ENCODE measurements at regions not wholly inside any gene's neighbourhood (a gene's known extent, or its start where the extent isn't known, plus 50 kb on each side); places are given as distances from the start of the nearest gene placed in this dataset.
"Not testable (repeated sequence)": the region's sequence is repeated elsewhere in the genome, so short reads cannot be mapped to it uniquely, and the experiment has no call there.

DNA sequence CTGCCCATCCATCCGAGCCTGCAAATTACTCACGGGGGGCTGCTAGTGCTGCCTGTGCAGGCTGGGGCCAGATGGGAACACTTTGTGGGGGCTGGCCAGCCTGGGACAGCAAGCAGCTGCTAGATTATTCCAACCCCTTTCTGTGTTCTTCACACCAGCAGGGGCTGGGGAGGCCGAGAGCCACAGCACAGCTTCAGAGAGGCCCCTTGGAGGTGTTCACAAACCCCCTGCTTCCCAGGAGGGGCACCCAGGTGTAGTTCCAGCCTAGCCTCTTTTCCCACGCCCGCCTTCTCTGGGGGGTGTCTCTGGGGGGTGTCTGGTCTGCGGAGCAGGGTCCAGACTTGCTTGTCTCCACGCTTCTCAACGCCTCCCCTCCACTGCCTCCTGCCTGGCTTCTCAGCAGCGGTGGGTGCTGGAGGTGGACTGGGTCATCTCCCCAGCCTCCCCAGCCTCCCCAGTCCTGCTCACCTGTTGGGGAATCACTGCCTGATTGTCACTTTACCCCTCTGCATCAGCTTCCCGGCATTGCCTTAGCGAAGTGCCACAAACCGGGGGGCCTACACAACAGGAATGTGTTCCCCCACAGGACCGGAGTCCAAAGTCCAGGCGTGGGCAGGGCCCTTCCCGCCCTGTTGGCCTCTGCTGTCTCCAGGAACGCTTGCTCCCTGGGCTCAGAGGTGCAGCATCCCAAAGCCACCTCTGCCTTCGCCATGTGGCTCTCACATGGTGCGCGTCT lies 74.0 kb upstream of the EN2 start:
- H3K4me3 ChIP-seq (ENCODE audit: low read depth, low read length) = no peak overlapping the region
- TF ChIP-seq, protein P1, sequence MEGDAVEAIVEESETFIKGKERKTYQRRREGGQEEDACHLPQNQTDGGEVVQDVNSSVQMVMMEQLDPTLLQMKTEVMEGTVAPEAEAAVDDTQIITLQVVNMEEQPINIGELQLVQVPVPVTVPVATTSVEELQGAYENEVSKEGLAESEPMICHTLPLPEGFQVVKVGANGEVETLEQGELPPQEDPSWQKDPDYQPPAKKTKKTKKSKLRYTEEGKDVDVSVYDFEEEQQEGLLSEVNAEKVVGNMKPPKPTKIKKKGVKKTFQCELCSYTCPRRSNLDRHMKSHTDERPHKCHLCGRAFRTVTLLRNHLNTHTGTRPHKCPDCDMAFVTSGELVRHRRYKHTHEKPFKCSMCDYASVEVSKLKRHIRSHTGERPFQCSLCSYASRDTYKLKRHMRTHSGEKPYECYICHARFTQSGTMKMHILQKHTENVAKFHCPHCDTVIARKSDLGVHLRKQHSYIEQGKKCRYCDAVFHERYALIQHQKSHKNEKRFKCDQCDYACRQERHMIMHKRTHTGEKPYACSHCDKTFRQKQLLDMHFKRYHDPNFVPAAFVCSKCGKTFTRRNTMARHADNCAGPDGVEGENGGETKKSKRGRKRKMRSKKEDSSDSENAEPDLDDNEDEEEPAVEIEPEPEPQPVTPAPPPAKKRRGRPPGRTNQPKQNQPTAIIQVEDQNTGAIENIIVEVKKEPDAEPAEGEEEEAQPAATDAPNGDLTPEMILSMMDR (IDR thresholded peaks at IDR 0.05; ENCODE audit: borderline replicate concordance, insufficient read depth, low read depth, low read length) = no peak

DNA sequence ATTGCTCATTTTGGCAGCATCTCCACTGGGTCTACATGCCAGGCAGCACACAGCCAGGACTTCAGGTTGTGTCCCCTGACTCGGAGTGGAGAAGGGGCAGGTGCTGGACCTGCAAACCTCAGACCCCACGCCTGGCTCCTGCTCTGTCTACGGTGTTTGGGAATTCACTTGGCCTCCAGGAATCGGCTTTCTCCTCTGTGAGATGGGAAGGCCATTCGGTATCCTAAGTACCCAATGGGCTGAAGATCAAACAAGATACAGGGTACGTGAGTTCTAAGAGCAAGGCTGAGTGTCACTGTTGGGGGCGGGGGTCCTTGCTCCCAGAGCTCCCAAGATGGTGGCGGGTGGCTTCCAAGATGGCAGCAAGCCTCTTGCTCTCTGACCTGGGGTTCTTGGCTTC lies 73.2 kb upstream of the EN2 start:
- H3K4me3 ChIP-seq (ENCODE audit: low read depth, low read length) = no peak overlapping the region
- TF ChIP-seq, protein P1 (IDR thresholded peaks at IDR 0.05; ENCODE audit: borderline replicate concordance, insufficient read depth, low read depth, low read length) = no peak

DNA sequence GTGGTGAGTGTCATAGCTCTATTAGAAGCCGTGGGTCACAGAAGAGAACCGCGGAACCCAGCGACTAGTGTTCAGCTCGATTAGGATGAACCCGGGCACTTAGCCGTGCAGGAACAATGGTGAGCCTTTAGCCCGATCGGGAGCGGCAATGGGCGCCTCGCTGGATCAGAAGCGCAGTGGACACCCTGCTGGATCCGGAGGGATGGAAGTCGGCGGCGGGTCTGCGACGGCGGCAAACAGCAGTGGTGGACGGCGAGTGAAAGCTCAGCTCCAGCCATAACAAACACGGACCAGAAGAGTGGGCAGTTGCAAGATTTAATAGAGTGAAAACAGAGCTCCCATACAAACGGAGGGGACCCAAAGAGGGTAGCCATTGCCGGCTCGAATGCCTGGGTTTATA lies 72.7 kb upstream of the EN2 start:
- H3K4me3 ChIP-seq (ENCODE audit: low read depth, low read length) = not testable (repeated sequence)

DNA sequence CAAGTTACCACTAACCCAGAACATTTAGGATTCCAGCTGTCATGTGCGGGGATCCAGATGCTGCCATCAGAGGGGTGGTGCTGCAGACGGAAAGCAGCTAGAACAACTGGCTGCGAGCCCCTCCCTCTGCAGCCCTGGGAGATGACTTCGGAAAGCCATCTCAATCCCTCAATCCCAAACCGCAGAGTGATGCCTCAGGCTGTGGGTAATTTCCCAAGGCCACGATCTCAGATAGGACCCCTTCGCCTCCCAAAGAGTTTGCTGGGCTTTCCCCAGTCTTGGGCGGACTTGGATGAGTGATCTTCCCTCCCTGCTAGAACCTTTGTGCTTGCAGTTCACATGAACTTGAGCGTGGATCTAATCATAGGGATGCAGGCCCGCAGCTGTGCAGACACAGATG lies 71.3 kb upstream of the EN2 start:
- H3K4me3 ChIP-seq (ENCODE audit: low read depth, low read length) = no peak overlapping the region

DNA sequence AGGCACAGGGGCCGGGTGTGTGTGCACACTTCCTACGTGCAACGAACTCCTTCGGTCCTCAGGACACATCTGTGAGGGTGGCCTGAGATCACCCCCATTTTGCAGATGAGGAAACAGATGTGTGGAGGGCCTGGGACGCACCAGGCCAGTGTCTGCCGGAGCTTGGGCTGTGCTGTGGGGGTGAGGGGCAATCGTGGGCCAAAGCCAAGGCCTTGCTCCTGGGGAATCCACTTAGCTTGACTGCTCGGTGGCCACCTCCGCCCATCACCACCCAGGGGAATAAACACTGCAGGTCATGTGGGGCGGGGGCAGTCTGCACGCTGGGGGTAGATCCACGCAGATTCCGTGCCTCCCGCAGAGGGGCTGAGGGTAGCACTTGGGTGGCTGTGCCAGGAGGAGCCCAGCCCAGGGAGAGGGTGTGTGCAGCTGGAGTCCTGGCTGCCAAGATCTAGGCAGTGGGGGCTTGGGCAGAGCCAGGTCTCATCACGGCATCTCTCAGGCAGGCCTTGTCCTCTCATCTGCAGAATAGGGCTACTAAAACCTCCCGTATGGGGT lies 70.8 kb upstream of the EN2 start:
- H3K4me3 ChIP-seq (ENCODE audit: low read depth, low read length) = no peak overlapping the region

More for the DNA sequence above, 71.3 kb upstream of the EN2 start:
- TF ChIP-seq, protein P1 (IDR thresholded peaks at IDR 0.05; ENCODE audit: borderline replicate concordance, insufficient read depth, low read depth, low read length) = no peak

DNA sequence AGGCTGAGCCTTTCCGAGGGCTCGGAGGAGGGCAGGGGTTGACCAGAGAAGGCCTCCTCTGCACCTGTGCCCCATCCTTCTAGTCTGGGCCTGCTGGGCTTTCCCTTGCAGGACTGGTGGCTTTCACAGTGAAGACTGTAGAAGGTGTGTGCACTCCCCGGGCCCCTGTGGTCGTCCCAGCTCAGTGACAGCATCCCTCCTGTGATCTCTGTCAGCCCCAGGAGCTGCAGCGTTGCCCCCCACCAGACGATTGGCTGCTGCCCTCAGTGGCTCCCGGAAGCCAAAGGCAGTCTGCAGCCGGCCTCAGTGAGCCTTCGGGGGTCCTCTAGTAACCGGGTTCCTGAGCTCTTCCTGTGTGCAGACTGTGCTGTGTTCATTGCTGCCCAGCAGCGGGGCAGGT lies 69.4 kb upstream of the EN2 start:
- TF ChIP-seq, protein P1 (IDR thresholded peaks at IDR 0.05; ENCODE audit: borderline replicate concordance, insufficient read depth, low read depth, low read length) = no peak
- H3K4me3 ChIP-seq (ENCODE audit: low read depth, low read length) = no peak overlapping the region

More for the DNA sequence above, 70.8 kb upstream of the EN2 start:
- TF ChIP-seq, protein P1 (IDR thresholded peaks at IDR 0.05; ENCODE audit: borderline replicate concordance, insufficient read depth, low read depth, low read length) = no peak

DNA sequence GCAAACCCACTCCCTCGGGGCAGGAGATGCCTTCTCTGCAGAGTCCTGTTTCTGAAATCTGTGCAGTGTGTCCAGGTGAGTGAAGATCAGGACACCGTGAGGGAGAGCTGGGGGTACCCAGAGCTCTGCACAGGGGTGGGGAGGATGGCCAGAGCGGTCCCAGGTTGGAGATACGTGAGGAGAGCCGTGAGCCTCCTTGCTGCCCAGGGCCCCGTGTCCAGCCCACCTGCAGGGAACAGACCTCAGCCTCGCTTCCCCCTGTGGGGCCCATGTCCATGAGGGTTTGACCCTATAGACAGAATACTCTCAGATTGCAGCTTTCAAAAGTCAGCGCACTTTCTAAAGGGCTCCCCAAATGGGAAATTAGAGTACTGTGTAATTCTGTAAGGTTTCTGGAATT lies 66.5 kb upstream of the EN2 start:
- TF ChIP-seq, protein P1 (IDR thresholded peaks at IDR 0.05; ENCODE audit: borderline replicate concordance, insufficient read depth, low read depth, low read length) = no peak
- H3K4me3 ChIP-seq (ENCODE audit: low read depth, low read length) = no peak overlapping the region

All from GM12875 (cell line).